LNCaP clone FGC (cell line): ENCODE measurements at regions not wholly inside any gene's neighbourhood (a gene's known extent, or its start where the extent isn't known, plus 50 kb on each side); places are given as distances from the start of the nearest gene placed in this dataset.

Experiments
- DNase-seq: peaks from one replicate; pipeline ENCODE4 v3.0.0-alpha.2; 2011; ENCODE audit warnings: low read depth
- H3K4me3 ChIP-seq: 2 replicates; pipeline ENCODE4 v1.5.1; 2011; ENCODE audit warnings: mild to moderate bottlenecking, low read depth, low read length, control low read depth
- TF ChIP-seq, protein P1 (sequence below): IDR thresholded peaks from 2 replicates; pipeline ENCODE4 v1.5.1; 2012; ENCODE audit warnings: mild to moderate bottlenecking; ENCODE audit not compliant: control insufficient read depth, insufficient read depth; ENCODE audit errors: extremely low read depth

- no peak for DNase-seq
- no peak overlapping the region for H3K4me3 ChIP-seq
- TF ChIP-seq, protein P1, sequence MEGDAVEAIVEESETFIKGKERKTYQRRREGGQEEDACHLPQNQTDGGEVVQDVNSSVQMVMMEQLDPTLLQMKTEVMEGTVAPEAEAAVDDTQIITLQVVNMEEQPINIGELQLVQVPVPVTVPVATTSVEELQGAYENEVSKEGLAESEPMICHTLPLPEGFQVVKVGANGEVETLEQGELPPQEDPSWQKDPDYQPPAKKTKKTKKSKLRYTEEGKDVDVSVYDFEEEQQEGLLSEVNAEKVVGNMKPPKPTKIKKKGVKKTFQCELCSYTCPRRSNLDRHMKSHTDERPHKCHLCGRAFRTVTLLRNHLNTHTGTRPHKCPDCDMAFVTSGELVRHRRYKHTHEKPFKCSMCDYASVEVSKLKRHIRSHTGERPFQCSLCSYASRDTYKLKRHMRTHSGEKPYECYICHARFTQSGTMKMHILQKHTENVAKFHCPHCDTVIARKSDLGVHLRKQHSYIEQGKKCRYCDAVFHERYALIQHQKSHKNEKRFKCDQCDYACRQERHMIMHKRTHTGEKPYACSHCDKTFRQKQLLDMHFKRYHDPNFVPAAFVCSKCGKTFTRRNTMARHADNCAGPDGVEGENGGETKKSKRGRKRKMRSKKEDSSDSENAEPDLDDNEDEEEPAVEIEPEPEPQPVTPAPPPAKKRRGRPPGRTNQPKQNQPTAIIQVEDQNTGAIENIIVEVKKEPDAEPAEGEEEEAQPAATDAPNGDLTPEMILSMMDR: no peak
Observed at GRCh38 chr7:131737746-131738465, 181.5 kb upstream of the PODXL start.

DNA sequence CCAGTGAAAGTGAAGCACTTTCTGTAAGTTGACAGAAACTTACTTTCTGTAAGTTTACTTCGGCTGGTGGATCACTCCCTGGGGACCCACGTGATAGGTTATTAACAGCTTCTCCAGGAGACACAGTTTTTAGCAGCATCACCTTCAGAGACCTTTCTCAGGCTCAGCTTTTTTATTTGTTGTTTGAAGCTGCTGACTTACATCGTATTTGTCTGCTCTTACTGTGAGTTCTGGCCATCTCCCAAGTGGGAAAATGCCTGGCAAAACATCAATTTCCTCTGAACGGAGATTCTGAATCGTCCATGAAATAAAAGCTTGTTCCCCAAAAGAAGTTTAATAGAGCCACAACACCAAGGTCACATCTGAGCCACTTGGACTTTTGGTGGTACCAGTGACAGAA is 178.7 kb upstream of the PODXL start:
- TF ChIP-seq, protein P1: no peak

GRCh38 chr7:131733604-131734003 is 177.2 kb upstream of the PODXL start:
- H3K4me3 ChIP-seq: no peak overlapping the region
- no peak for DNase-seq
- TF ChIP-seq, protein P1: no peak

More for the DNA sequence above, 178.7 kb upstream of the PODXL start:
- DNase-seq: peak; percentile 8
- no peak overlapping the region for H3K4me3 ChIP-seq

GRCh38 chr7:131727189-131727588 is 170.8 kb upstream of the PODXL start:
- TF ChIP-seq, protein P1: no peak
- H3K4me3 ChIP-seq: no peak overlapping the region
- DNase-seq: no peak

DNA sequence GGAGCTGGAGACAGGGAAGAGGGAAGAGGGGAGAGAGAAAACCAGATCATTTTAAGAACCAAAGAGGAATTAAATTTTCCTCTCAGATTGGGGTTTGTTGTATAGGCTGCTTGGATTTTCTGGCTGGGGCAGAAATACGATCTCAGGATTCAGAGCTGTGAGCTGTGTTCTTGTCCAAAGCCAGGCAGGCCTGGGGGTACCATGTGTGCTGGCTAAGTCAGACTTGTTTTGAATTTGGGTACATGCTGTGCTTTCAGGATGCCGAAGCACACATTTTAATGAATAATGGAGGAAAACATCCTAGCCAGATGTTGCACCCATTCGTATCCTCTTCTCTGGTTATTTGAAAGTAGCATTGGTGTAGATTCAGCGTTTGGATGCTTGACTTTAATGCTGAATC is 170.3 kb upstream of the PODXL start:
- no peak for DNase-seq
- TF ChIP-seq, protein P1: no peak
- H3K4me3 ChIP-seq: no peak overlapping the region

GRCh38 chr7:131726031-131726430 is 169.6 kb upstream of the PODXL start:
- H3K4me3 ChIP-seq: no peak overlapping the region
- DNase-seq: no peak
- TF ChIP-seq, protein P1: no peak
